GM18867 (cell line): ENCODE measurements at regions not wholly inside any gene's neighbourhood (a gene's known extent, or its start where the extent isn't known, plus 50 kb on each side); places are given as distances from the start of the nearest gene placed in this dataset.

ENCODE experiments used
- ATAC-seq: cut with Tn5 transposase; IDR thresholded peaks from one replicate; pipeline ENCODE4 v1.9.1; 2021; ENCODE audit warnings: mild to moderate bottlenecking, moderate library complexity; ENCODE audit not compliant: unreplicated experiment

GRCh38 chr5:8376478-8376877, 507.5 kb downstream of the MTRR start:
- ATAC-seq: no peak

GRCh38 chr5:8381972-8382371, 513.0 kb downstream of the MTRR start:
- ATAC-seq: no peak

- ATAC-seq: no peak
Measured at GRCh38 chr5:8382456-8382855, 513.5 kb downstream of the MTRR start.

DNA sequence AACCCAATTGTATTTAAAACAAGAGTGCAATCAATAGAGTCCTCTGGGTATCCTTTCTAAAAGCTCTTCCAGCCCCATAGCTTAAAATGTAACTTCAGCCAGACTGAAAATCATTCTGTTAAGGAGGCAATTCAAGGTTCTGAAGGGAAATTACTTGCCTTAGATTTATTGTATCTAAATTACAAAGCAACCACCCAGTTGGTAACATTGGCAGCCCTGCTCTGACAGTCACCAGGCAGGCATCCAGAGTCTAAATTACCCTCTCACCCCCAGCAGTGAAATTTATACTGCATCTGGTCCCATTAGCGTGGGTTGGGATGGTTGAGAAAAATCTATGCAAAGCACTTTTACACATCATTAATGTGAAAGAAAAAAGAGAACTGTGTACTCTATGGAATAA, 514.7 kb downstream of the MTRR start:
- ATAC-seq: no peak

GRCh38 chr5:8386719-8387288, 517.9 kb downstream of the MTRR start:
- ATAC-seq: no peak

- ATAC-seq: no peak
Measured at GRCh38 chr5:8391911-8392310, 523.0 kb downstream of the MTRR start.

- ATAC-seq: no peak
Measured at GRCh38 chr5:8393240-8393639, 524.3 kb downstream of the MTRR start.

DNA sequence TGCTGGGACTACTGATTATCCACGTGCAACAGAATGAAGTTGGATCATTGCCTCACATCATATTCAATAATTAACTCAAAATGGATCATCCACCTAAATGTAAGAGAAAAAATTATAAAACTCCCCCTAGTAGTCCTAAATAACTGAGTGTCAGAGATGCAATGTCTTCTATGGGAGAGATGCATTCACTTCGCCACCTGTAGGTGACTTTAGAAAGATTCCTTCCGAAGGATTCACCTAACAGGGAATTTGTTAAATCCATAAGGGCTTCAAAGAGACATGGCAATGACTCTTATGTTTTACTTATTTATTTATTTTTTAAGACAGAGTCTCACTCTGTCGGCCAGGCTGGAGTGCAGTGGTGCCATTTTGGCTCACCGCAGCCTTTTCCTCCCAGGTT, 526.0 kb downstream of the MTRR start:
- no peak for ATAC-seq

GRCh38 chr5:8396246-8396645, 527.3 kb downstream of the MTRR start:
- no peak for ATAC-seq

DNA sequence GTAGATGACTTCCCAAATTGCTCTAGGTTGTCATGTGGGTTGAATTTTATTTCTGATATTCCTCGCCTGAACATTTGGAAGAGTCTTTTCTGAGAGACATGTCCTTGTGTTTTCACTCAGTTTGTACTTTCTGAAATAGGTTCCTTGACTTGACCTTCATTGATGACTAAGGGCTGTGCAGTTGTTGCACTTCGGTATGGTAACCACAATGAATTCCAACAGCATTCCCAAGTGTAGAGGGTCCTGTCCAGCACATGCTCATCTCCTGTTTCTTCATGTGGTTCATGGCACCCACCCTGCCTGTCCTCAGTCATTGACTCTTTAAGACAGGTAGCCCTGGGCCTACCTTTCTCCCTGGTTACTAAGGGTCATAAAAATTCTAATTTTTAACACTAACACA, 527.8 kb downstream of the MTRR start:
- no peak for ATAC-seq

DNA sequence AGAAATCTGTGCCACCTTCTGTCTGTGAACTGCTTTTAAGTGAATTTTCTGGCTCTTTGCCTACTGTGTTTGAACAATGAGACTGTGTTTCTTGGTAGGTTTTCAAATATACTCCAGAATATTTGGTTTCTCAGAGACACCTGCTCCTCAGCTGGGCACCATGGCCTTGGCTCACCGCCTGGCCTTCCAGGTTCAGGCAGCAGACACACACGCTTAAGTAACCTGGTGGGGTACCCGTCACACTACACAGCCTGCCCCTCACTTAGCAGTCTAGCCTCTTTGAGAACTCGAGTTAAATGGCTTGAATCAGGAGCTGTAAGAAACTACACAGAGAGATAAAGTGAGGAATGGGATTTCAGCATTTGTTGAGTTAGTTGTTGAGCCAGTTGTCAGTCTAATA, 530.5 kb downstream of the MTRR start:
- no peak for ATAC-seq

DNA sequence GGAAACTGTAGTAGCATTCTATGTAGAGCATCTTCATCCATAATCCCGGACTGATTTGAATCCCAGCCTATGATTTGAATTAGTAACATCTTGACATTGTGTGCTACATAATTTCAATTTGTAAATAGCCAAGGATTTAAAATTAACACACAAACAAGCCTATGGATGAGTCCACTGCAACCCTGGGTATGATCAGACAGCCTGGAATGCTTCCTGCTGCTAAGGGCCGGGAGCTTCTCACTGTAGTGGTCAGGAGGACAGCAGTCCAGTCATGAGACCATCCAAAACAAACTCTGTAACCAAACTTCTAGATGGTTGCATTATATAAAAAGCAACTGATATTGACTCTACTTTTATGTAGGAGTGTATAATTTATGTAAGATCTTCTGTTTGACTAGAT, 539.3 kb downstream of the MTRR start:
- no peak for ATAC-seq

- ATAC-seq: no peak
Measured at GRCh38 chr5:8410618-8411017, 541.7 kb downstream of the MTRR start.

DNA sequence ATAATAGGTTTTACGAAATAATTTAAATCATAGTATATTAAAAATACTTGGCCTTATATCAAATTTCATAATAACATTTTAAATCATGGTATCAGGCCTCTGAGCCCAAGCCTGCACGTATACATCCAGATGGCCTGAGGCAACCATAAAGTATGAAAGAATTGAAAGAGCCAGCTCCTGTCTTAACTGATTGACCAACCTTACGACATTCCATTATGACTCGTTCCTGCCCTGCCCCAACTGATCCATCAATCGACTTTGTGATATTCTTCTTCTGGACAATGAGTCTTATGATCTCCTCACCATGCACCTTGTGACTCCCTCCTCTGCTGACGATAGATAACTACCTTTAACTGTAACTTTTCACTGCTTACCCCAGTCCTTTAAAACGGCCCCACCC, 545.0 kb downstream of the MTRR start:
- no peak for ATAC-seq

DNA sequence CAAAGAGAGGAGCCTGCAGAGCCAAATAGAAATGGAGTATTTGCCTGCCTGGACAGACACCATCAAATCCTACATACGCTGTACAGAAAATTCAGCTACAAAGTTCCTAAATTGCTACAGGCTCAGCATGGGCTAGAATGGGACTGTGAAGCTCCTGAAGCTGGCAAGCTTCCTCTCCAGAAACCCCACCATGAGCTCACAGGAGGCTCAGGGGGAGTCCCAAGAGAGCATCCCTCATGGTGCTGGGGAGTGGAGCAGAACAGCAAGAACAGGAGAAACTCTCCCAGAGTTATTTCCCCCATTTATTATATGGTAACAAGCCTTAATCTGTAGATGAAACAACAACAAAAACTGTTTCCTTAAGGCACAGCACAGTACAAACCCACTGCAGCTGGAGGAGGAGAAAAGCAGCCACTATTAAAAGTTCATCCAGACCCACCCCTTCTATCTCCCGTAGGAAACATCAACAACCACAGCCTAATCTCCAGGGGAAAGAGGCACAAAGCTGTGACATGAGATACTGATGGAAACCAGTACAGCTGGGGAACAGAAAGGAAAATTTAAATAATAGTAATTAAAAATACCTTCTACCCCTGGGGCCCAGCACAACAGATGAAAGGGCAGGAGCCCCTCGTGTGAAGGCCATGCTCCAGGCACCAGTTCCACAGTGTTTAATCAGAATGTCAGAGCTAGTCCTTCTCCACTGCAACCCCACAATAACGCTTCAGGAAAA, 548.5 kb downstream of the MTRR start:
- no peak for ATAC-seq

- ATAC-seq: no peak
Measured at GRCh38 chr5:8418049-8418426, 549.1 kb downstream of the MTRR start.

DNA sequence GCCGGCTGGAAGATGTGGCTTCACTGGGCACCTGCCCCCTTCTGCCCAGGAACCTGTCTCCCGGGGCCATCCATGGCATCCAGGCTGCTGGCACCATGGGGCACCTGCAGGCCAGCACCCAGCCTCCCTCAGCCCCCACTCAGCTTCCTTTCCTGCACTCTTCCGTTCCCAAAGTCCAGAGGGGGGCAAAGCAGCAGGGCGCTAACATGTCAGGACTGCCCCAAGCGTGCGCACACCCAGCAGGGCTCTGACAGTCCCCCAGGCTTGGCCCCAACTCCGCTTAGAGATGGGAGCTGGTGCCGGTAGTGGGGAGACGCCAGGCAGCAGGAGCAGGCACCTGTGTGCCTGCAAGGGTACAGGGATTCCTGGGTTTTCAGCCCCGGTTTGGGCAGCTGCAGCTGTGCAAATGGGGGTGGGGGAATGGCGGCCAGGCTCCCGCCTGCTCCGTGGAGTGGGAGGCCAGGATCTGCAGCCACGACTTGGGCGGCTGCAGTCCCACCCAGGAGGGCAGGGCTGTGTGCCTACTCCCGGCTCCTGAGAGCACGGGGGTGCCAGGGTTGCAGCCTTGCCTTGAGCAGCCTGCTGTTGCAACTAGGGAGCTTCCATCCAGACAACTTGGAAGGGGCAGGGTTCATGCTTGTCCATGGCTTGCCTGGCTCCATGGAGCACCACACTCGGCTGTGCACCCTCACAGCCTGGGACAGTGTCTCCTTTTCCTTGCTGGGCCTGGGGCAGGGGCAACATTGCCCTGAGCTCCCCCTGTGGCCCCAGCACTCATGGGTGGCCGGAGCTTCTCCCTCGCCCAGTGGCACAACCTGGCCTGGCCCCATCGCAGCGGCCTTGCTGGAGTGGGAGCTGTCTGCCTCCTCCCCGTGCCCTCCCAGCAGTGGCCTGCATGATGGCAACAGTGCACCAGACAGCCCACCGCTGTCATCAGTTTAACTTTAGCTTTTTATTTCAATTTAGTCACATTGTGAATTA, 561.1 kb downstream of the MTRR start:
- ATAC-seq: no peak

GRCh38 chr5:8434501-8434900, 565.6 kb downstream of the MTRR start:
- no peak for ATAC-seq

GRCh38 chr5:8436924-8437323, 568.0 kb downstream of the MTRR start:
- no peak for ATAC-seq

GRCh38 chr5:8445139-8445538, 576.2 kb downstream of the MTRR start:
- no peak for ATAC-seq

- ATAC-seq: no peak
Measured at GRCh38 chr5:8446179-8446578, 577.2 kb downstream of the MTRR start.

DNA sequence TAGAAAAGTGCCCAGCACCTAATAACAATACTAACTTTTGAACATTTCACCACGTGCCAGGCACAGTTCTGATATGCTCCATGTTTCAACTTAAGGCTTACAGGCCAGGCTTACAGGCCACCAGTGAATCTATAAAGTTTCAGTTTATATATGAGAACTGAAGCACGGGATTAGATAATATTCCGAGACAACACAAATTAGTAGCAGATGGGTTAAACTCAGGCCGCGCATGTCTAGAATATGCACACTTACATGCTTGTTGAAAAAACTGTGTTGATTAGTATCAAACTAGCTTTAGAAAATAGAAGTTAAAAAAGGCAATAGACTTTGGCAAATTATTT, 587.9 kb downstream of the MTRR start:
- no peak for ATAC-seq
